Mesenchymal stem cell (in vitro differentiated cells and primary cell): ENCODE measurements at regions not wholly inside any gene's neighbourhood (a gene's known extent, or its start where the extent isn't known, plus 50 kb on each side); places are given as distances from the start of the nearest gene placed in this dataset.

ENCODE experiments used
- DNase-seq: peaks from one replicate; pipeline ENCODE4 v3.0.0-alpha.2; 2013
- H2AFZ ChIP-seq: one replicate; pipeline ENCODE4 v1.6.1; 2013; ENCODE audit warnings: low read depth, mild to moderate bottlenecking, control low read depth, inconsistent platforms, low read length, moderate library complexity
- H2AK5ac ChIP-seq: 2 replicates; pipeline ENCODE4 v1.6.1; 2013; ENCODE audit warnings: low read length, moderate library complexity, mild to moderate bottlenecking, inconsistent platforms; ENCODE audit not compliant: severe bottlenecking
- H2BK120ac ChIP-seq: one replicate; pipeline ENCODE4 v1.6.1; 2013; ENCODE audit warnings: low read depth, mild to moderate bottlenecking, inconsistent platforms, low read length, moderate library complexity
- H2BK12ac ChIP-seq, 2 experiments: one replicate each; pipeline ENCODE4 v1.6.1; 2013; ENCODE audit warnings: inconsistent platforms in 2 of 2, low read length in 2 of 2, mild to moderate bottlenecking in 2 of 2, moderate library complexity in 2 of 2, control low read depth in 1 of 2
- H2BK15ac ChIP-seq: one replicate; pipeline ENCODE4 v1.6.1; 2013; ENCODE audit warnings: mild to moderate bottlenecking, low read depth, inconsistent platforms; ENCODE audit not compliant: poor library complexity, severe bottlenecking
- H2BK5ac ChIP-seq: 2 replicates; pipeline ENCODE4 v1.6.1; 2013; ENCODE audit warnings: low read depth, mild to moderate bottlenecking, low read length, control low read depth, inconsistent platforms; ENCODE audit not compliant: poor library complexity, severe bottlenecking
- H3K14ac ChIP-seq, 2 experiments: one replicate each; pipeline ENCODE4 v1.6.1; 2013; ENCODE audit warnings: inconsistent platforms in 2 of 2, low read length in 2 of 2, control low read depth in 1 of 2, mild to moderate bottlenecking in 1 of 2, moderate library complexity in 1 of 2
- H3K18ac ChIP-seq, 2 experiments: one replicate each; pipeline ENCODE4 v1.6.1; 2013; ENCODE audit warnings: inconsistent platforms in 2 of 2, low read length in 2 of 2, control low read depth in 1 of 2, low read depth in 1 of 2, mild to moderate bottlenecking in 1 of 2
- H3K23ac ChIP-seq, 2 experiments: one replicate each; pipeline ENCODE4 v1.6.1; 2013; ENCODE audit warnings: inconsistent platforms in 2 of 2, low read length in 2 of 2, mild to moderate bottlenecking in 2 of 2, moderate library complexity in 2 of 2, control low read depth in 1 of 2
- H3K27ac ChIP-seq: 2 replicates; pipeline ENCODE4 v1.5.1; 2013; ENCODE audit warnings: mild to moderate bottlenecking, moderate library complexity, low read length, control low read depth, inconsistent platforms; ENCODE audit not compliant: poor library complexity, severe bottlenecking
- H3K27me3 ChIP-seq, 2 experiments: 2 replicates each; pipeline versions ENCODE4 v1.6.1 to v1.7.0; 2013; ENCODE audit warnings: low read length in 2 of 2, mild to moderate bottlenecking in 2 of 2, moderate library complexity in 2 of 2, control low read depth in 1 of 2, inconsistent platforms in 1 of 2; ENCODE audit not compliant: control insufficient read depth in 1 of 2, insufficient read depth in 1 of 2
- H3K36me3 ChIP-seq, 2 experiments: 2 replicates each; pipeline versions ENCODE4 v1.6.1 to v1.7.0; 2013; ENCODE audit warnings: low read length in 2 of 2, control low read depth in 1 of 2, inconsistent platforms in 1 of 2, low read depth in 1 of 2, mild to moderate bottlenecking in 1 of 2; ENCODE audit not compliant: insufficient read depth in 2 of 2, control insufficient read depth in 1 of 2
- H3K4ac ChIP-seq, 2 experiments: one replicate each; pipeline ENCODE4 v1.6.1; 2013; ENCODE audit warnings: inconsistent platforms in 2 of 2, low read length in 2 of 2, mild to moderate bottlenecking in 2 of 2, moderate library complexity in 2 of 2, control low read depth in 1 of 2, low read depth in 1 of 2
- H3K4me1 ChIP-seq: 2 replicates; pipeline ENCODE4 v1.6.1; 2013; ENCODE audit warnings: low read depth, low read length, control low read depth; ENCODE audit not compliant: control insufficient read depth, insufficient read depth
- H3K4me2 ChIP-seq: 2 replicates; pipeline ENCODE4 v1.6.1; 2013; ENCODE audit warnings: low read length, mild to moderate bottlenecking, inconsistent platforms; ENCODE audit not compliant: poor library complexity, severe bottlenecking
- H3K4me3 ChIP-seq, 2 experiments: 2 replicates each; pipeline versions ENCODE4 v1.5.1 to v1.7.0; 2013; ENCODE audit warnings: low read length in 2 of 2, mild to moderate bottlenecking in 2 of 2, control low read depth in 1 of 2, low read depth in 1 of 2; ENCODE audit not compliant: insufficient read depth in 1 of 2
- H3K79me1 ChIP-seq: replicated peaks from 2 replicates; pipeline ENCODE4 v1.6.1; 2013; ENCODE audit warnings: mild to moderate bottlenecking, control low read depth, low read length, inconsistent platforms; ENCODE audit not compliant: poor library complexity, severe bottlenecking
- H3K9ac ChIP-seq: 2 replicates; pipeline ENCODE4 v1.7.0; 2013; ENCODE audit warnings: mild to moderate bottlenecking, low read length, moderate library complexity
- H3K9me3 ChIP-seq: 2 replicates; pipeline ENCODE4 v1.7.0; 2013; ENCODE audit warnings: mild to moderate bottlenecking, low read length; ENCODE audit not compliant: control insufficient read depth
- H4K8ac ChIP-seq: one replicate; pipeline ENCODE4 v1.6.1; 2013; ENCODE audit warnings: inconsistent platforms, mild to moderate bottlenecking, low read length, moderate library complexity
- H4K91ac ChIP-seq: one replicate; pipeline ENCODE4 v1.6.1; 2013; ENCODE audit warnings: mild to moderate bottlenecking, low read length, inconsistent platforms
- WGBS: methylation state at CpG from one replicate; pipeline ENCODE4 v1.1.7; 2013; ENCODE audit warnings: mixed read lengths; 5-methylcytosine and 5-hydroxymethylcytosine counted together

GRCh38 chr2:65710356-65710755, 278.0 kb upstream of the SPRED2 start:
- 87% methylated on average over 5 of the region's 5 CpGs for WGBS
- peak overlapping the region; percentile 12 for H4K91ac ChIP-seq

GRCh38 chr2:65708086-65708485, 275.7 kb upstream of the SPRED2 start:
- Histone ChIP-seq H3K9ac (no peak overlapping the region), H4K91ac (no peak overlapping the region), H3K4me2 (no peak overlapping the region), H3K27ac (peak overlapping the region; percentile 89), H3K4me3 (no peak overlapping the region), H3K79me1 (no peaks in the 10 kb centered on the region), H3K27me3 (peaks cover 0 to 3% of the 10 kb centered on the region in 2 experiments), H3K18ac (no peak overlapping the region), H3K14ac (no peak overlapping the region), H3K23ac (no peak overlapping the region), H2BK12ac (no peak overlapping the region), H2BK5ac (no peak overlapping the region), H2AK5ac (no peak overlapping the region), H3K4ac (no peak overlapping the region), H2BK120ac (no peak overlapping the region), H3K4me1 (peaks cover 4% of the 10 kb centered on the region), H3K36me3 (no peaks in the 10 kb centered on the region), H4K8ac (no peak overlapping the region), H3K9me3 (no peaks in the 10 kb centered on the region), H2AFZ (no peak overlapping the region), H2BK15ac (no peak overlapping the region)
- peak; percentile 47 for DNase-seq
- WGBS = 33% methylated on average over 1 of the region's 3 CpGs

More at GRCh38 chr2:65710356-65710755, 278.0 kb upstream of the SPRED2 start:
- no peak overlapping the region for H2BK120ac ChIP-seq
- no peak overlapping the region for H3K9ac ChIP-seq
- H3K27ac ChIP-seq = no peak overlapping the region
- no peak overlapping the region for H2BK5ac ChIP-seq
- no peaks in the 10 kb centered on the region for H3K36me3 ChIP-seq
- H2AFZ ChIP-seq = no peak overlapping the region
- no peaks in the 10 kb centered on the region for H3K9me3 ChIP-seq
- H3K18ac ChIP-seq = no peak overlapping the region
- no peak overlapping the region for H2BK15ac ChIP-seq
- H3K4me3 ChIP-seq = no peak overlapping the region
- no peaks in the 10 kb centered on the region for H3K27me3 ChIP-seq
- no peak overlapping the region for H3K4ac ChIP-seq
- no peak overlapping the region for H3K4me2 ChIP-seq
- peaks cover 4% of the 10 kb centered on the region for H3K4me1 ChIP-seq
- no peak for DNase-seq
- H2BK12ac ChIP-seq = no peak overlapping the region
- H2AK5ac ChIP-seq = no peak overlapping the region
- peak overlapping the region in 1 of 2 experiments; percentile 62 for H3K14ac ChIP-seq
- no peak overlapping the region for H4K8ac ChIP-seq
- H3K23ac ChIP-seq = no peak overlapping the region
- H3K79me1 ChIP-seq = no peaks in the 10 kb centered on the region

DNA sequence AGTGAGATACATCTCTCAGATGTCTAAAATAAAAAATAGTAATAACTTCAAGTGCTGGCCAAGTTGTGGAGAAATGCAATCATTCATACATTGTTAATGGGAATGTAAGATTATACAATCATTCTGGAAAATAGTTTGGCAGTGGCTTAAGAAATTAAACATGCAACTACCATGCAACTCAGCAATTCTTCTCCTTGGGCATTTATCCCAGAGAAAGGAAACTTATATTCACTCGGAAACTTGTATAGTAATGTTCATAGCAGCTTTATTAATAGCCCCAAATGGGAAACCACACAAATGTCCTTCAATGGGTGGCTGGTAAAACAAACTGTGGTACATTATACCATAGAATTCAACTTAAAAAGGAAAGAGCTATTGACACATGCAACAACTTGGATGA, 274.0 kb upstream of the SPRED2 start:
- no peak overlapping the region for H3K18ac ChIP-seq
- no peak overlapping the region for H2BK5ac ChIP-seq
- H3K36me3 ChIP-seq = no peaks in the 10 kb centered on the region
- no peak for DNase-seq
- H3K4ac ChIP-seq = no peak overlapping the region
- no peak overlapping the region for H2AK5ac ChIP-seq
- no peak overlapping the region for H2BK120ac ChIP-seq
- no peak overlapping the region for H2BK12ac ChIP-seq
- H3K4me3 ChIP-seq = no peak overlapping the region
- 80% methylated on average over 1 of the region's 1 CpG for WGBS
- no peak overlapping the region for H3K4me2 ChIP-seq
- no peak overlapping the region for H4K8ac ChIP-seq
- H3K79me1 ChIP-seq = no peaks in the 10 kb centered on the region
- no peak overlapping the region for H2BK15ac ChIP-seq
- H4K91ac ChIP-seq = no peak overlapping the region
- no peak overlapping the region for H3K14ac ChIP-seq
- peaks cover 4% of the 10 kb centered on the region for H3K4me1 ChIP-seq
- H2AFZ ChIP-seq = no peak overlapping the region
- H3K27me3 ChIP-seq = peaks cover 0 to 3% of the 10 kb centered on the region in 2 experiments
- no peak overlapping the region for H3K27ac ChIP-seq
- H3K9me3 ChIP-seq = no peaks in the 10 kb centered on the region
- H3K23ac ChIP-seq = no peak overlapping the region
- H3K9ac ChIP-seq = no peak overlapping the region

DNA sequence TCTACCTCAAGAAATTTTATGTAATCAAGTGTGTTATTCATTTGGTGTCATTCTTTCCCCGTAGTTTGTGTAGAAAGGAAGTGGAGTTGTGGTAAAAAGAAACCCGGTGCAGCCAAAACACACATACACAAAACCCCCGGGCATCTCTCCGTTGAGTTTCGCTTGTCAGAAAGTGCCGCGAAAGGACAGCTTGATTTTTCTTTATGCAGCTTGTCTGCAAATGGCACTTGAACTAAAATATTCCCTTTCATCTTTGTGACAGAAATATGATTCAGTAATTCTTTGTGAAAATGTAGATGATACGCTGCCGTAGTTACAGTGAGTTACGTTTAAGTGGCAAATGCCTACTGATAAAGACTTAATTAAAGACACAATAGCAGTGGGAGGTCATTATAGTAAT, 268.8 kb upstream of the SPRED2 start:
- H3K9me3 ChIP-seq = no peaks in the 10 kb centered on the region
- H3K4me1 ChIP-seq = no peaks in the 10 kb centered on the region
- no peak overlapping the region for H3K14ac ChIP-seq
- H2BK15ac ChIP-seq = no peak overlapping the region
- no peak overlapping the region for H2BK5ac ChIP-seq
- H3K23ac ChIP-seq = no peak overlapping the region
- no peak overlapping the region for H2AFZ ChIP-seq
- H3K9ac ChIP-seq = no peak overlapping the region
- H2AK5ac ChIP-seq = no peak overlapping the region
- no peak for DNase-seq
- no peak overlapping the region for H4K91ac ChIP-seq
- no peak overlapping the region for H3K18ac ChIP-seq
- H3K27ac ChIP-seq = no peak overlapping the region
- no peak overlapping the region for H2BK120ac ChIP-seq
- H3K27me3 ChIP-seq = peaks cover 0 to 3% of the 10 kb centered on the region in 2 experiments
- H3K79me1 ChIP-seq = no peaks in the 10 kb centered on the region
- H3K4me3 ChIP-seq = no peak overlapping the region
- H3K36me3 ChIP-seq = no peaks in the 10 kb centered on the region
- WGBS = 97% methylated on average over 8 of the region's 10 CpGs
- no peak overlapping the region for H2BK12ac ChIP-seq
- H3K4me2 ChIP-seq = no peak overlapping the region
- H3K4ac ChIP-seq = no peak overlapping the region
- no peak overlapping the region for H4K8ac ChIP-seq
